ENCODE measurements at regions not wholly inside any gene's neighbourhood (a gene's known extent, or its start where the extent isn't known, plus 50 kb on each side); places are given as distances from the start of the nearest gene placed in this dataset.
"Not testable (repeated sequence)": the region's sequence is repeated elsewhere in the genome, so short reads cannot be mapped to it uniquely, and the experiment has no call there.

DNA sequence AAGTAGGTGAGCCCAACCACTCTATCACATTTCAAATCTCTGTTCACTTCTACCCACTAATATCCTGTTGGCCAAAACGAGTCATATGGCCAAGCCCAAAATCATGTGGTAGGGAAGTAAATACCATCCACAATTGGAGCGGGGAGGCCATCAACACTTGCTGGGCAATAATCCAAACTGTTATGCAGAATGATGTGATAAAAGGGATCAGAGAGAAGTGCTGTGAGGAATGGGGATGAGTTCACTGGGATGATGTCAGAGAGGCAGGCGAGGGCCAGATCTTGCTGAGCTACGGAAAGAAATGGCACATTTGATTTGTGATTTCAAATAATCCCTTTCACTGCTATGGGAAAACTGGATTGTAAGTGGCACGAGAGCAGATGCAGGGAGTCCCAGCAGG, 188.4 kb downstream of the NPIPA8 start:
- not testable (repeated sequence) for DNase-seq

- DNase-seq: not testable (repeated sequence)
Measured at GRCh38 chr16:18146601-18147142, 189.9 kb downstream of the NPIPA8 start.

GRCh38 chr16:18142066-18142465, 194.5 kb downstream of the NPIPA8 start:
- not testable (repeated sequence) for DNase-seq

- not testable (repeated sequence) for DNase-seq
Measured at GRCh38 chr16:18136288-18136687, 200.2 kb downstream of the NPIPA8 start.

GRCh38 chr16:18135024-18135423, 201.5 kb downstream of the NPIPA8 start:
- DNase-seq: not testable (repeated sequence)

- not testable (repeated sequence) for DNase-seq
Measured at GRCh38 chr16:18131587-18131986, 204.9 kb downstream of the NPIPA8 start.

DNA sequence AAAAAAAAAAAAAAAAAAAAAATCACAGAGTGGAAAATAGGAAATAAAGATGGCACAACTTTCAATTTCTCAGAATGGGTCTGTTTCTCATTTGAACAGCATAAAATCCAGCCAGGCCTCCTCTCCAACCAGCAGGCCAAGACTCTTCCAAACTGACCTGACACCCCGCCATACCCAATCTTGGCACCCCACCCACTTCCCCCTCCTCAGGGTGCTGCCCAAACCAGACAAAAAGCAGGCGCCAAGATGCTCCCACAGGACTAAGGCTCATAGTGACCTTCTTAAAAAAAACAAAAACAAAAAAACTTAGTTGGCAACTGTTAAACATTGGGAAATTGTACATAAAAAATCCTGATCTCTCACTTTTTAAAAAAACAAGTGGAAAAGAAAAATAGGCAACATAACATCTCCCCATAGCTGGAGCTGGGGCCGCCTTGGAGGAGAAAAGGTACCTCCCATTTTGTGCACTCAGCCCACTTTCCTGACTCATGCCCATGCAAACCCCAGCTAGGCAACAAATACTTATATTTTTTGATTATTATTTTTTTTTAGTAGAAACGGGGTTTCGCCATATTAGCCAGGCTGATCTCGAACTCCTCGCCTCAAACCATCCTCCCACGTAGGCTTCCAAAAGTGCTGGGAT, 205.9 kb downstream of the NPIPA8 start:
- DNase-seq: not testable (repeated sequence)

DNA sequence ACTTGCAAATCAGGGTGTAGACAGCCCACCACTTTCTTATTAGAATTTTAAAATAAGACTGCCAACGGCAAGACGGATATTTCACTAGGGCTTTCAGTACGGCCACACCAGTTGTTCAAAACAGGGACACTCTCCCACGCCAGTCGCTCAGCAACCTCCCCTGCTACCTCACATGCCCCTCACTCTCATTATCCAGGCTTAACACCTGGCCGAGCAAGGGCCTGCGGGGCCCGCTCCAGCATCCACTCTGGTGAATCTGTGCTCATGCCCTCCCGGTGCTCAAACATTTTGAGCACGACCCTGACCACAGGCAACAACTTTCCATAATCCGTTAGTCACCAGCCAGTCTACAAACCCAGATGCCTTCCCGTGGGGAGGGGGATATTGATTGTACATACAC, 209.5 kb downstream of the NPIPA8 start:
- DNase-seq: not testable (repeated sequence)

GRCh38 chr16:18119092-18119491, 217.4 kb downstream of the NPIPA8 start:
- not testable (repeated sequence) for DNase-seq

GRCh38 chr16:18118684-18119083, 217.9 kb downstream of the NPIPA8 start:
- not testable (repeated sequence) for DNase-seq

GRCh38 chr16:18118071-18118470, 218.5 kb downstream of the NPIPA8 start:
- DNase-seq: not testable (repeated sequence)

GRCh38 chr16:18104412-18104811, 232.1 kb downstream of the NPIPA8 start:
- DNase-seq: not testable (repeated sequence)

DNA sequence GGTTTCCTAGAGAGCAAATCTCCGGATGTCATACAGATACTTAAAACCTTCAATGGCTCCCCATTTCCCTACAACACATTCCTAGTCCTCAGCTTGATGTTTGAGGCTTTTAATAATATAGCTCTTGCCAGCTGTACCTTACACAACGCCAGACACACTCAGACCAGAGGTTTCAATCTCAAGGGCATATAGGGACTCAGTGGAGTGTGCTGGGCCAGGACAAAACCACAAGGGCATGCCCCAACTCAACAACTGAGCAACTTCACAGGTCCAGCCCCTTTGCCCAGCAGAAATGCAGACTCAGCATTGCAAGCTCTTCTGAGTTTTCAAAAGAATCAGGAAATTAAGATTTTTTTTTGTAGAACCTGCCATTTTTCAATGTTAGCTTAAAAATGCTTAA, 235.5 kb downstream of the NPIPA8 start:
- not testable (repeated sequence) for DNase-seq

DNA sequence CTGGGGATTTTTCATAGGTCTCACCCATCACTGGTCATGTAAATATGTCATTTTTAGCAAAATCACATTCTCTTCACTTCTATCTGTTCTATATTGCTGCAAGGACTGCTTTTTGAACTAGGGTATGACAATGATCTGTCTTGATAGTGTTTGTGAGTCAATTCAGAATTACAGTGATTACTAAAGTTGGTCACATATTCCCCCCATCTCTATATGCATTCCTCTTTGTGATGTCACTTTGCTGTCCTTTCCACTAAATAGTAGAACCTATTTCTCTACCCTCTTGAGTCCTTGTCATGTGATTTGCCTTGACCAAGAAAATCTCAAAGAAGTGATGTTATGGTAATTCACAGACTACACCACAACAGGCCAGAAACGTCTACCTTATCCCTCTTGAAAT, 243.9 kb downstream of the NPIPA8 start:
- not testable (repeated sequence) for DNase-seq

DNA sequence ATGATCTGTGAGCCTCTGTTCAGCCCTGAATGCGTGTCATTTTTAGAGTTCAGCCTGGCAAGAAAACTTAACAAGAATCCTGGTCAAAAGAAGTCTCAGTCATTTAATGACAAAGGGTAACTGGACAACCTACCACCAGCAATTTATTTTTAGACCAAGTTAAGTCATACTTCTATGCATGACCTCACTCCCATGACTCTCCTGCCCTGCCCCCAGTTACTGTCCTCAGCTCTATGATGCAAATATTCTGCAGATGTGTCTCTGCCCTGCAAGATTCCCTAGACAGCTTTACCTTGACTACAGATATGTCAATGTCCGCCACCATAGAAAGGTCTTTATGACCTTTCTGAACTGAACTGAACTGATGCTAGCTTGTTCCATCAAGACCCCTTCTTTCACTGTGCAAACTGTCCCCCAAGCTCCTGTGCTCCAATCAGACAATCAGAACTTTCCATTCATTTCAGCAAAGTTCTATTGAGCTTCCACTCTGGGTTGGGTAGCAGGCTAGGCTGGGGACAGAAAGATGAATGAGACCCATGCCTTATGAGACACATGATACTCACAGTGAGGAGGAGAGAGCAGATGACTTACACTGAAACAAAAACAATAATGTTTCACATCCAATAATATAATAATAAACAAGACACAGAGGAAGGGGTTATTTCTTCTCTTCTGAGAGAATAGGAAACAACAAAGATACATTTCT, 255.7 kb downstream of the NPIPA8 start:
- DNase-seq: not testable (repeated sequence)

DNA sequence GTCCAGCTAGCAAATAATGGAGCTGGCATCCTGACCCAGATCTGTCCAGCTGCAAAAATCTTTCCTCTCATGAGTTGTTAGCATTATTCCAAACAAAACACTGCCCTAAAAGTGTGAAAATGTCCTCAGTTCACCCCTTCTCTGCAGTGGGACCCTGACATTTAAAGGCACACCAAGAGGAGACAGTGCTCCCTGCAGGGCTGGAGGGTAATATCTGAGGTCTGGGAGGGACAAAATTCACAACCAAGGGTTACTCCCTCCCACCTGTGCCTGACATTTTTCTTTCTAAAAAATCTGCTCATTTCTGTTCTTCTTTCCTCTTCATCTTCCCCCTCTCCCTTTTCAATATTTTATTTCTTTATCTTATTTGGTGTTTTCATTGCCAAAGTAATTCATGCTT, 258.6 kb downstream of the NPIPA8 start:
- DNase-seq: not testable (repeated sequence)

- DNase-seq: no peak
Measured at GRCh38 chr16:18072161-18072560, 264.4 kb downstream of the NPIPA8 start.

DNA sequence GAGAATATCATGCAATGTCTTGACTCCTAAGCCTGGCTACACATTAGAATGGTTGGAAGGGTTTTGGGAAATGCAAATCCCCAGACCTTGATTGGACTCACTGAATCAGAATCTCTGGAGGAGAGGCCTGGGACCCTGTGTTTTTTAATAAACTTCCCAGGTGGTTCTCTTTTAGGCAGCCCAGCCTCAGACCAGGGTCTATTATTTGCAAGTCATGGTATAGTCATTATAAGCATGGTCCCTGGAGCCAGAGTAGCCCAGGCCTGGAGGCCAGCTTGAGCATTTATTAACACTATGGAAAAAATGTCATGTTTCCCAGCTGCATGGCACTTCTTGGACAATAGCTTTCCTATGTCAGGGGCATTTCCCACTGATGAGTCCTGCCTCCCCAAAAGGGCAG, 266.9 kb downstream of the NPIPA8 start:
- no peak for DNase-seq

DNA sequence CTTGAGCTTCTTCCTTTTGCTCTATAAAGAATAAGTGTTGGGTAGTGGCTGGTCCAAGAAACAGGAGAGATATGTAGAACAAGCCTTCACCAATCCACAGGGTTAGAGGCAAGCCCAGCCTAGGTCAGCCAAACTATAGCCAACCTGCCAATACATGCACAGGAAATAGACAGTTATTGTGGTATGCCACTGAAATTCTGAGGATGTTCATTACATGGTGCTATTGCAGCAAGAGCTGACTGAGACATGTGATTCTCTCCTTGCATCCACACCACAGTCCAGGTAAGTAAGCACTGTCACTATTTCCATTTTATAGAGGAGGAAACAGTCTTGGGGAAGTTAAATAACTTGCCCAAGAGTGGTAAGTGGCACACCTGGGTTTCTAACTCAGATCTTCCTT, 268.1 kb downstream of the NPIPA8 start:
- DNase-seq: no peak

- DNase-seq: no peak
Measured at GRCh38 chr16:18062713-18063112, 273.8 kb downstream of the NPIPA8 start.

GRCh38 chr16:18060351-18060750, 276.2 kb downstream of the NPIPA8 start:
- DNase-seq: no peak

- no peak for DNase-seq
Measured at GRCh38 chr16:18059577-18059976, 277.0 kb downstream of the NPIPA8 start.

GRCh38 chr16:18059089-18059488, 277.4 kb downstream of the NPIPA8 start:
- DNase-seq: no peak
